ENCODE measurements at regions not wholly inside any gene's neighbourhood (a gene's known extent, or its start where the extent isn't known, plus 50 kb on each side); places are given as distances from the start of the nearest gene placed in this dataset.
"Not testable (repeated sequence)": the region's sequence is repeated elsewhere in the genome, so short reads cannot be mapped to it uniquely, and the experiment has no call there.

DNA sequence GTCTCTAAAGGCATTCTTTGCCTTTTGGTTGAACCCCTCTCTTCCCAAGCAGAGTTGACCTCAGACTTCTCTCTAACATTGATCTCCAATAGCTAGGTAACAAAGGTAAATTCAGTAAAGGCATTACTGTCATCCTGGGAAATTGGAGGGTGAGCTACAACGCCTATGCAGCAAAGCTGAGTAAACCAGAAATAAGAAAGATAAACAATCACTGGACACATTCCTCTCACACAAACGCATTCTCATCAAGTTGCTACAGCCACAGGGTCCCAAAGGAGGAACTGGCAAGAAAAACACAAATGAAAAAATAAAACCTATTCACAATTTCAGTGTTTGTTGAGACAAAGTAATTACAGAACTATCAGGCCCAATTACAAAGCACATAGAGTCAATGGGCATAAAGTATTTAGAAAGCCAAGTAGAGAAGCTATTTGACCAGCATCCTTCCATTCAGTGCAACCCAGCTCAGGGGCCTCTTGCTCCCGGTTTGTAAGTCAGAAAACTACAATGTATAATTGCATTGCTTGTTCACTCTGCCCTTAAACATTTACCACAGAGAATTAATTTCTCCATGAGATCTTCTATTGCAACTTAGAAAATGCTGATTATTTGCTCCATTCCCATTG lies 967.7 kb downstream of the PCDH7 start:
- no peak overlapping the region for H3K9ac ChIP-seq (ENCODE audit: low read depth, low read length)
- no peaks in the 10 kb centered on the region for H3K27me3 ChIP-seq (ENCODE audit: control insufficient read depth, insufficient read depth, low read length)
- no peaks in the 10 kb centered on the region for H3K4me1 ChIP-seq (ENCODE audit: control insufficient read depth, insufficient read depth, low read length)
- no peaks in the 10 kb centered on the region for H3K9me3 ChIP-seq (replicated peaks; ENCODE audit: low read length)
- H3K4me2 ChIP-seq (ENCODE audit: low read length): no peak overlapping the region
- H3K36me3 ChIP-seq (ENCODE audit: insufficient read depth, low read length): no peaks in the 10 kb centered on the region
- H3K4me3 ChIP-seq (ENCODE audit: low read length): no peak overlapping the region

GRCh38 chr4:31692399-31692940 lies 972.3 kb downstream of the PCDH7 start:
- no peak overlapping the region for H3K9ac ChIP-seq (ENCODE audit: low read depth, low read length)
- no peak overlapping the region for H3K4me3 ChIP-seq (ENCODE audit: low read length)
- no peaks in the 10 kb centered on the region for H3K4me1 ChIP-seq (ENCODE audit: control insufficient read depth, insufficient read depth, low read length)
- H3K27me3 ChIP-seq (ENCODE audit: control insufficient read depth, insufficient read depth, low read length): no peaks in the 10 kb centered on the region
- H3K4me2 ChIP-seq (ENCODE audit: low read length): no peak overlapping the region
- H3K36me3 ChIP-seq (ENCODE audit: insufficient read depth, low read length): no peaks in the 10 kb centered on the region
- H3K9me3 ChIP-seq (replicated peaks; ENCODE audit: low read length): no peaks in the 10 kb centered on the region

DNA sequence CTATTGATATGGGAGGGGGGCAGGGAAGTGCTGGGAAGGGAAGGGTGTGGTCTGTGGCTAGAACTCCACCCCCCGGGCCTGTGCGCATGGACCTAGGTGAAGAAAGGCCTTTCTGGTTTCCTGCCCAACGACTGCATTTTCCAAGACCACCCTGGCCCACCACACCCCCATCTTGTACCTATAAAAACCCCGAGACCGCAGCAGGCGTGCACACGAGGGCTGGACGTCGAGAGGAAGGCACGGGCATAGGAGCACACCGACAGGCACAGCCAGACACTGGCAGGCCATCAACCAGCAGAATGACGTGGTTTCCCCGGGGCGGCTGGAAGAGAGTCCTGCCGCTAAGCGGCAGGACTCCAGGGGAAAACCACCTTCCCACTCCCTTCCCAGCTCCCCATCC lies 981.1 kb downstream of the PCDH7 start:
- H3K9me3 ChIP-seq (replicated peaks; ENCODE audit: low read length): no peaks in the 10 kb centered on the region
- no peaks in the 10 kb centered on the region for H3K27me3 ChIP-seq (ENCODE audit: control insufficient read depth, insufficient read depth, low read length)
- H3K4me1 ChIP-seq (ENCODE audit: control insufficient read depth, insufficient read depth, low read length): no peaks in the 10 kb centered on the region
- H3K9ac ChIP-seq (ENCODE audit: low read depth, low read length): no peak overlapping the region
- H3K4me3 ChIP-seq (ENCODE audit: low read length): no peak overlapping the region
- no peak overlapping the region for H3K4me2 ChIP-seq (ENCODE audit: low read length)
- H3K36me3 ChIP-seq (ENCODE audit: insufficient read depth, low read length): no peaks in the 10 kb centered on the region

DNA sequence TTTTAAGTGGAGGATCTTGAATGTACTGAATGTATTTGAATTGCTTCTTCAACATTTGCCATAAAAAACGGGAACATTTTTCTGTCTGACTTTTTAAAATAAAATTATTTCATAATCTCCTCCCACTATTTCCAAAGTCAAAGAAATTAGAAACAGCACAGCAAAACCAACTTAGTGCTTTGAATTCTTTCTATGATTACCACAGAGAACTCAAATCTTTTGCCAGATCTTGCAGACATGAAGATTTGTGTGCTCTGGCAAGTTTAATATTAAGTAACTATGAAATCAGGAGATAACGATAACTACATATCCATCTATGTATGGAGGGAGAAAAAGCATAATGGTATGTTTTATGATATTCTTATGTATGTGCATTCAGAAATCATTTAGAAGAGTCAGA lies 982.2 kb downstream of the PCDH7 start:
- Histone ChIP-seq H3K9me3 (replicated peaks; ENCODE audit: low read length) (no peaks in the 10 kb centered on the region), H3K27me3 (ENCODE audit: control insufficient read depth, insufficient read depth, low read length) (no peaks in the 10 kb centered on the region), H3K36me3 (ENCODE audit: insufficient read depth, low read length) (no peaks in the 10 kb centered on the region), H3K9ac (ENCODE audit: low read depth, low read length) (no peak overlapping the region), H3K4me1 (ENCODE audit: control insufficient read depth, insufficient read depth, low read length) (no peaks in the 10 kb centered on the region), H3K4me2 (ENCODE audit: low read length) (no peak overlapping the region), H3K4me3 (ENCODE audit: low read length) (no peak overlapping the region)

- H3K4me2 ChIP-seq (ENCODE audit: low read length): no peak overlapping the region
- H3K27me3 ChIP-seq (ENCODE audit: control insufficient read depth, insufficient read depth, low read length): no peaks in the 10 kb centered on the region
- H3K36me3 ChIP-seq (ENCODE audit: insufficient read depth, low read length): no peaks in the 10 kb centered on the region
- H3K4me3 ChIP-seq (ENCODE audit: low read length): no peak overlapping the region
- no peaks in the 10 kb centered on the region for H3K9me3 ChIP-seq (replicated peaks; ENCODE audit: low read length)
- no peak overlapping the region for H3K9ac ChIP-seq (ENCODE audit: low read depth, low read length)
- H3K4me1 ChIP-seq (ENCODE audit: control insufficient read depth, insufficient read depth, low read length): no peaks in the 10 kb centered on the region
Observed at GRCh38 chr4:31714238-31714637, 994.1 kb downstream of the PCDH7 start.

GRCh38 chr4:31715302-31715701 lies 995.1 kb downstream of the PCDH7 start:
- H3K4me1 ChIP-seq (ENCODE audit: control insufficient read depth, insufficient read depth, low read length): no peaks in the 10 kb centered on the region
- no peaks in the 10 kb centered on the region for H3K36me3 ChIP-seq (ENCODE audit: insufficient read depth, low read length)
- no peak overlapping the region for H3K4me3 ChIP-seq (ENCODE audit: low read length)
- H3K4me2 ChIP-seq (ENCODE audit: low read length): no peak overlapping the region
- H3K9me3 ChIP-seq (replicated peaks; ENCODE audit: low read length): no peaks in the 10 kb centered on the region
- H3K9ac ChIP-seq (ENCODE audit: low read depth, low read length): no peak overlapping the region
- no peaks in the 10 kb centered on the region for H3K27me3 ChIP-seq (ENCODE audit: control insufficient read depth, insufficient read depth, low read length)

DNA sequence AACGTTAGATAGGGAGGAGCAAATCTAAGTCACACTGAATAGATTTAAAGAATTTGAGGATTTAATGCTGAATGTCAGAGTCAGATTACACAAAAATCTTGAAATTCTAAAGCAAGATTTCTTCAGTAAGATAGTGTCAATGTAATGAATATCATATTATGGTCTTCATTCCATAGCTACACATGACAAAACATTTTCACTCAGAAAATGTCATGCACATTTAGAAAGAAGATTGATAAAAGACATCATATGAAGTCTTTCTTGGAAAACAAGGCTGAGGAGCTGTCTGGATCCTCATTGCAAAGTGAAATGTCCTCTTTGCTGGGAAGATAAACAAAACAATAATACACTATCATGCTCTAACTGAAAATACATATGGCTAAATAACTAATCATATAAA lies 1006.9 kb downstream of the PCDH7 start:
- Histone ChIP-seq H3K27me3 (ENCODE audit: control insufficient read depth, insufficient read depth, low read length) (no peaks in the 10 kb centered on the region), H3K9ac (ENCODE audit: low read depth, low read length) (no peak overlapping the region), H3K4me1 (ENCODE audit: control insufficient read depth, insufficient read depth, low read length) (no peaks in the 10 kb centered on the region), H3K9me3 (replicated peaks; ENCODE audit: low read length) (no peaks in the 10 kb centered on the region), H3K4me3 (ENCODE audit: low read length) (no peak overlapping the region), H3K4me2 (ENCODE audit: low read length) (no peak overlapping the region), H3K36me3 (ENCODE audit: insufficient read depth, low read length) (no peaks in the 10 kb centered on the region)

- no peak overlapping the region for H3K4me2 ChIP-seq (ENCODE audit: low read length)
- no peak overlapping the region for H3K9ac ChIP-seq (ENCODE audit: low read depth, low read length)
- H3K9me3 ChIP-seq (replicated peaks; ENCODE audit: low read length): no peaks in the 10 kb centered on the region
- no peaks in the 10 kb centered on the region for H3K36me3 ChIP-seq (ENCODE audit: insufficient read depth, low read length)
- H3K4me3 ChIP-seq (ENCODE audit: low read length): no peak overlapping the region
- no peaks in the 10 kb centered on the region for H3K4me1 ChIP-seq (ENCODE audit: control insufficient read depth, insufficient read depth, low read length)
- H3K27me3 ChIP-seq (ENCODE audit: control insufficient read depth, insufficient read depth, low read length): no peaks in the 10 kb centered on the region
Observed at GRCh38 chr4:31735004-31735403, 1014.8 kb downstream of the PCDH7 start.

GRCh38 chr4:31737419-31737818 lies 1017.2 kb downstream of the PCDH7 start:
- Histone ChIP-seq H3K36me3 (ENCODE audit: insufficient read depth, low read length) (no peaks in the 10 kb centered on the region), H3K4me2 (ENCODE audit: low read length) (no peak overlapping the region), H3K9ac (ENCODE audit: low read depth, low read length) (no peak overlapping the region), H3K27me3 (ENCODE audit: control insufficient read depth, insufficient read depth, low read length) (no peaks in the 10 kb centered on the region), H3K4me1 (ENCODE audit: control insufficient read depth, insufficient read depth, low read length) (no peaks in the 10 kb centered on the region), H3K4me3 (ENCODE audit: low read length) (no peak overlapping the region), H3K9me3 (replicated peaks; ENCODE audit: low read length) (no peaks in the 10 kb centered on the region)

DNA sequence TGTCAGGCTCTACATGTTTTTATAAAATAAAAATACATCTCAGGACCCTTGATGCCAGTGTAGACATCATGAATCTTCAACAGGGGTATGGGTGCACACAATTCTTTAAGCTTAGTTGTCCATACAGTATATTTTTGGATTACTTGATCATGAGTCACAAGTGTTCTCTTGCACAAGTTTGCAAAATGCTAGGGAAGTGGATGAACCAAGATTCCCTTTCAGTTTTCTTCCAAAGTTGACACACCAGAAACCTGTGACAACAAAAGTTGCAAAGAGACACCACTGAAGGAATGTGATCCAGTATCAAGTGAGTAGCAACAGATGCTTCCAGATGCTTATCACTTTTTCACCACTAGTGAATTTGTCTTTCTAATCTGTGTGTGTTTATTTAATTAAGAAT lies 1021.2 kb downstream of the PCDH7 start:
- no peak overlapping the region for H3K4me3 ChIP-seq (ENCODE audit: low read length)
- no peak overlapping the region for H3K4me2 ChIP-seq (ENCODE audit: low read length)
- no peaks in the 10 kb centered on the region for H3K9me3 ChIP-seq (replicated peaks; ENCODE audit: low read length)
- no peaks in the 10 kb centered on the region for H3K27me3 ChIP-seq (ENCODE audit: control insufficient read depth, insufficient read depth, low read length)
- no peaks in the 10 kb centered on the region for H3K36me3 ChIP-seq (ENCODE audit: insufficient read depth, low read length)
- no peak overlapping the region for H3K9ac ChIP-seq (ENCODE audit: low read depth, low read length)
- H3K4me1 ChIP-seq (ENCODE audit: control insufficient read depth, insufficient read depth, low read length): no peaks in the 10 kb centered on the region

GRCh38 chr4:31748382-31748781 lies 1028.2 kb downstream of the PCDH7 start:
- H3K4me1 ChIP-seq (ENCODE audit: control insufficient read depth, insufficient read depth, low read length): no peaks in the 10 kb centered on the region
- no peaks in the 10 kb centered on the region for H3K36me3 ChIP-seq (ENCODE audit: insufficient read depth, low read length)

GRCh38 chr4:31750581-31750980 lies 1030.4 kb downstream of the PCDH7 start:
- not testable (repeated sequence) for H3K36me3 ChIP-seq (ENCODE audit: insufficient read depth, low read length); H3K4me1 ChIP-seq (ENCODE audit: control insufficient read depth, insufficient read depth, low read length); H3K4me3 ChIP-seq (ENCODE audit: low read length); H3K4me2 ChIP-seq (ENCODE audit: low read length); H3K9me3 ChIP-seq (replicated peaks; ENCODE audit: low read length); H3K27me3 ChIP-seq (ENCODE audit: control insufficient read depth, insufficient read depth, low read length); H3K9ac ChIP-seq (ENCODE audit: low read depth, low read length)

More at GRCh38 chr4:31748382-31748781, 1028.2 kb downstream of the PCDH7 start:
- H3K27me3 ChIP-seq (ENCODE audit: control insufficient read depth, insufficient read depth, low read length): no peaks in the 10 kb centered on the region
- H3K9me3 ChIP-seq (replicated peaks; ENCODE audit: low read length): no peaks in the 10 kb centered on the region
- H3K9ac ChIP-seq (ENCODE audit: low read depth, low read length): no peak overlapping the region
- no peak overlapping the region for H3K4me2 ChIP-seq (ENCODE audit: low read length)
- no peak overlapping the region for H3K4me3 ChIP-seq (ENCODE audit: low read length)
